HK-2 (cell line): ENCODE measurements at regions not wholly inside any gene's neighbourhood (a gene's known extent, or its start where the extent isn't known, plus 50 kb on each side); places are given as distances from the start of the nearest gene placed in this dataset.
"Not testable (repeated sequence)": the region's sequence is repeated elsewhere in the genome, so short reads cannot be mapped to it uniquely, and the experiment has no call there.

Source experiments
- DNase-seq: peaks from one replicate; pipeline ENCODE4 v3.0.0-alpha.2; 2018; ENCODE audit not compliant: unreplicated experiment

GRCh38 chr2:49861821-49862220 lies 707.5 kb upstream of the FSHR start:
- DNase-seq: no peak

- no peak for DNase-seq
These were observed 706.5 kb upstream of the FSHR start for GRCh38 chr2:49860834-49861233.

- DNase-seq: no peak
These were observed 705.9 kb upstream of the FSHR start for GRCh38 chr2:49860170-49860569.

GRCh38 chr2:49858657-49859056 lies 704.3 kb upstream of the FSHR start:
- DNase-seq: no peak

- no peak for DNase-seq
These were observed 703.8 kb upstream of the FSHR start for GRCh38 chr2:49858113-49858490.

- DNase-seq: no peak
These were observed 703.2 kb upstream of the FSHR start for GRCh38 chr2:49857371-49858112.

- no peak for DNase-seq
These were observed 691.4 kb upstream of the FSHR start for GRCh38 chr2:49845671-49846070.

- no peak for DNase-seq
These were observed 690.7 kb upstream of the FSHR start for GRCh38 chr2:49845021-49845420.

- not testable (repeated sequence) for DNase-seq
These were observed 689.8 kb upstream of the FSHR start for GRCh38 chr2:49844113-49844512.

- no peak for DNase-seq
These were observed 689.0 kb upstream of the FSHR start for GRCh38 chr2:49843314-49843713.

GRCh38 chr2:49840428-49840975 lies 686.2 kb upstream of the FSHR start:
- no peak for DNase-seq

GRCh38 chr2:49839818-49840217 lies 685.5 kb upstream of the FSHR start:
- no peak for DNase-seq

- DNase-seq: no peak
These were observed 683.4 kb upstream of the FSHR start for GRCh38 chr2:49837561-49838293.

GRCh38 chr2:49836017-49836416 lies 681.7 kb upstream of the FSHR start:
- DNase-seq: no peak

GRCh38 chr2:49834433-49834832 lies 680.1 kb upstream of the FSHR start:
- no peak for DNase-seq

- DNase-seq: no peak
These were observed 678.2 kb upstream of the FSHR start for GRCh38 chr2:49832555-49832954.

GRCh38 chr2:49831698-49832367 lies 677.5 kb upstream of the FSHR start:
- no peak for DNase-seq

- no peak for DNase-seq
These were observed 676.5 kb upstream of the FSHR start for GRCh38 chr2:49830846-49831245.

GRCh38 chr2:49827366-49827765 lies 673.1 kb upstream of the FSHR start:
- DNase-seq: no peak

- DNase-seq: no peak
These were observed 658.9 kb upstream of the FSHR start for GRCh38 chr2:49813208-49813607.

GRCh38 chr2:49812730-49813129 lies 658.4 kb upstream of the FSHR start:
- DNase-seq: no peak

- DNase-seq: no peak
These were observed 657.2 kb upstream of the FSHR start for GRCh38 chr2:49811502-49811901.

GRCh38 chr2:49807689-49808088 lies 653.4 kb upstream of the FSHR start:
- DNase-seq: no peak
